ENCODE measurements at regions not wholly inside any gene's neighbourhood (a gene's known extent, or its start where the extent isn't known, plus 50 kb on each side); places are given as distances from the start of the nearest gene placed in this dataset.

DNA sequence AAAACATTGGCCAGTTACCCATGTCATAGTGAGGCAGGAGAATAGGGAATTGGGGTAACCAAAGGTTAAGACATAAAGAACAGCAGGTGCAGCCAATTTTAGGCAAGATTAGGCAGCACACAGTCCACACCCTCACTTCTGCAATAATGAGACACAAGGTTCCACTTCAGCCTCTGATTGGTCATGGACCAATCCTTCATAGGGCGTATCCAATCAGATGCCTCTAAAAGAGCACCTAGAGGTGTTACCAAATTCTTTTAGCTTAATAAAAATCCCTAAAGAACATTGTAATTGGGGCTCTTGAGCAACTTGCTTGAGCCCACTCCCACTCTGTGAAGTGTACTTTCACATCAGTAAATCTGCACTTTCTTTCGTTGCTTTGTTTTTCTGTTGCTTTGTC is 302.4 kb downstream of the PREX1 start:
- Histone ChIP-seq H3K27me3 (replicated peaks in 1 of 2; ENCODE audit: control insufficient read depth in 2 of 2, insufficient read depth in 2 of 2, low read length in 1 of 2) (no peaks in the 10 kb centered on the region; a peak in 1 of 4 replicates), H3K9me3 (replicated peaks; ENCODE audit: control insufficient read depth, insufficient read depth, low read length) (no peaks in the 10 kb centered on the region), H3K4me2 (ENCODE audit: control insufficient read depth, insufficient read depth) (no peak overlapping the region), H3K36me3 (ENCODE audit: control insufficient read depth in 2 of 2, insufficient read depth in 2 of 2, low read length in 1 of 2) (no peaks in the 10 kb centered on the region; a peak in 1 of 4 replicates), H3K79me2 (ENCODE audit: control insufficient read depth, insufficient read depth, low read length) (no peaks in the 10 kb centered on the region), H4K20me1 (ENCODE audit: control insufficient read depth, insufficient read depth) (no peaks in the 10 kb centered on the region), H2AFZ (ENCODE audit: control insufficient read depth, low read depth, low read length) (no peak overlapping the region), H3K4me1 (ENCODE audit: control insufficient read depth, insufficient read depth, low read length) (no peaks in the 10 kb centered on the region), H3K27ac (ENCODE audit: control insufficient read depth, insufficient read depth) (no peak overlapping the region), H3K4me3 (no peak overlapping the region), H3K9ac (ENCODE audit: control insufficient read depth, insufficient read depth, low read length) (no peak overlapping the region)
- in situ Hi-C loops (cut with MboI) = no loop called here
- RAD21 ChIA-PET (ENCODE audit: unreplicated experiment) = no interaction called here
- BruUV-seq (replicated peaks) = no TSS peak
- FAIRE-seq = no peak
- ATAC-seq = no peak
- TF ChIP-seq BHLHE40 (IDR thresholded peaks at IDR 0.05; ENCODE audit: borderline replicate concordance in 1 of 2, low read depth in 2 of 2, low read length in 1 of 2) (no peak), NFYB (IDR thresholded peaks at IDR 0.05; ENCODE audit: insufficient read depth, low read depth, low read length) (0 out of 2 replicates have a peak, but pooled peaks have one; percentile 24), YBX1 (IDR thresholded peaks at IDR 0.05) (no peak)
- intact Hi-C loops (cut with micrococcal nuclease; ENCODE audit: unreplicated experiment) = no loop called here
- CTCF ChIA-PET = interaction anchor here (0.9 kb wide), 1 partner anchor 9 kb away, joined by 3 read pairs; no protein-coding TSS in a partner anchor
- no peak for DNase-seq (ENCODE audit: low read depth, low spot score)
- 0% methylated on average over 2 of the region's 2 CpGs for WGBS (ENCODE audit: insufficient coverage, insufficient replicate concordance, low lambda C conversion rate, missing lambda C conversion rate)
- SMC1A ChIA-PET (ENCODE audit: uncharacterized antibody, unreplicated experiment) = interaction anchor here (0.7 kb wide), 1 partner anchor 13 kb away, joined by 3 read pairs; no protein-coding TSS in a partner anchor
- POLR2A ChIA-PET = no interaction called here

DNA sequence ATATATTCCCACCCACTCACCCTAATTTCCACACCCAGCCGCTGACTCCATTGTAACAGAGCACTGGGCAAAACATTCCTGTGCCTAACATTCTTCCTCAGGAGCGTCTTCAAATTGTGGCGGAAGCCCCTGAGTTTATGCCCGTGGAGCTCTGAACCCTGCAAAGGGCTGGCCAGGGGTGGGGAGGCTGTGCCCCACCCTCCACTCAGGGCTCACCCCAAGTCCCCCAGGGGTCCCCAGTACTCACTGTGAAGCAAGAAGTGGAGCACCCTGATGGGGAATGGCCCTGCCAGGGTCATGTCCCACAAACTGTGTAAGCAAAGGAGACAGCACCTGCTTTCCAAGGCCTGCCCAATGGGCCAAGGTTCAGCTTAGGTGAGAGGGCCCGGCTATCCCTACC is 303.2 kb downstream of the PREX1 start:
- ChIA-PET POLR2A (no interaction called here), CTCF (interaction anchor here (0.6 kb wide), 1 partner anchor 762 kb away, joined by 3 read pairs; no protein-coding TSS in a partner anchor), RAD21 (ENCODE audit: unreplicated experiment) (no interaction called here), SMC1A (ENCODE audit: uncharacterized antibody, unreplicated experiment) (interaction anchor here (0.6 kb wide), 1 partner anchor 381 kb away, joined by 3 read pairs; no protein-coding TSS in a partner anchor)
- Histone ChIP-seq H3K27ac (ENCODE audit: control insufficient read depth, insufficient read depth) (no peak overlapping the region), H3K27me3 (replicated peaks in 1 of 2; ENCODE audit: control insufficient read depth in 2 of 2, insufficient read depth in 2 of 2, low read length in 1 of 2) (no peaks in the 10 kb centered on the region; a peak in 1 of 4 replicates), H3K4me1 (ENCODE audit: control insufficient read depth, insufficient read depth, low read length) (no peaks in the 10 kb centered on the region), H3K79me2 (ENCODE audit: control insufficient read depth, insufficient read depth, low read length) (no peaks in the 10 kb centered on the region), H4K20me1 (ENCODE audit: control insufficient read depth, insufficient read depth) (no peaks in the 10 kb centered on the region), H3K36me3 (ENCODE audit: control insufficient read depth in 2 of 2, insufficient read depth in 2 of 2, low read length in 1 of 2) (no peaks in the 10 kb centered on the region; a peak in 1 of 4 replicates), H3K4me2 (ENCODE audit: control insufficient read depth, insufficient read depth) (no peak overlapping the region), H3K9me3 (replicated peaks; ENCODE audit: control insufficient read depth, insufficient read depth, low read length) (no peaks in the 10 kb centered on the region), H2AFZ (ENCODE audit: control insufficient read depth, low read depth, low read length) (no peak overlapping the region), H3K9ac (ENCODE audit: control insufficient read depth, insufficient read depth, low read length) (no peak overlapping the region), H3K4me3 (no peak overlapping the region)
- in situ Hi-C loops (cut with MboI) = no loop called here
- no peak for FAIRE-seq
- no peak for TF ChIP-seq ETV6 (conservative IDR thresholded peaks at IDR 0.05 in 1 of 2, IDR thresholded peaks at IDR 0.05 in 1 of 2; ENCODE audit: borderline replicate concordance in 1 of 2, low read depth in 1 of 2)
- TF ChIP-seq, protein P1, sequence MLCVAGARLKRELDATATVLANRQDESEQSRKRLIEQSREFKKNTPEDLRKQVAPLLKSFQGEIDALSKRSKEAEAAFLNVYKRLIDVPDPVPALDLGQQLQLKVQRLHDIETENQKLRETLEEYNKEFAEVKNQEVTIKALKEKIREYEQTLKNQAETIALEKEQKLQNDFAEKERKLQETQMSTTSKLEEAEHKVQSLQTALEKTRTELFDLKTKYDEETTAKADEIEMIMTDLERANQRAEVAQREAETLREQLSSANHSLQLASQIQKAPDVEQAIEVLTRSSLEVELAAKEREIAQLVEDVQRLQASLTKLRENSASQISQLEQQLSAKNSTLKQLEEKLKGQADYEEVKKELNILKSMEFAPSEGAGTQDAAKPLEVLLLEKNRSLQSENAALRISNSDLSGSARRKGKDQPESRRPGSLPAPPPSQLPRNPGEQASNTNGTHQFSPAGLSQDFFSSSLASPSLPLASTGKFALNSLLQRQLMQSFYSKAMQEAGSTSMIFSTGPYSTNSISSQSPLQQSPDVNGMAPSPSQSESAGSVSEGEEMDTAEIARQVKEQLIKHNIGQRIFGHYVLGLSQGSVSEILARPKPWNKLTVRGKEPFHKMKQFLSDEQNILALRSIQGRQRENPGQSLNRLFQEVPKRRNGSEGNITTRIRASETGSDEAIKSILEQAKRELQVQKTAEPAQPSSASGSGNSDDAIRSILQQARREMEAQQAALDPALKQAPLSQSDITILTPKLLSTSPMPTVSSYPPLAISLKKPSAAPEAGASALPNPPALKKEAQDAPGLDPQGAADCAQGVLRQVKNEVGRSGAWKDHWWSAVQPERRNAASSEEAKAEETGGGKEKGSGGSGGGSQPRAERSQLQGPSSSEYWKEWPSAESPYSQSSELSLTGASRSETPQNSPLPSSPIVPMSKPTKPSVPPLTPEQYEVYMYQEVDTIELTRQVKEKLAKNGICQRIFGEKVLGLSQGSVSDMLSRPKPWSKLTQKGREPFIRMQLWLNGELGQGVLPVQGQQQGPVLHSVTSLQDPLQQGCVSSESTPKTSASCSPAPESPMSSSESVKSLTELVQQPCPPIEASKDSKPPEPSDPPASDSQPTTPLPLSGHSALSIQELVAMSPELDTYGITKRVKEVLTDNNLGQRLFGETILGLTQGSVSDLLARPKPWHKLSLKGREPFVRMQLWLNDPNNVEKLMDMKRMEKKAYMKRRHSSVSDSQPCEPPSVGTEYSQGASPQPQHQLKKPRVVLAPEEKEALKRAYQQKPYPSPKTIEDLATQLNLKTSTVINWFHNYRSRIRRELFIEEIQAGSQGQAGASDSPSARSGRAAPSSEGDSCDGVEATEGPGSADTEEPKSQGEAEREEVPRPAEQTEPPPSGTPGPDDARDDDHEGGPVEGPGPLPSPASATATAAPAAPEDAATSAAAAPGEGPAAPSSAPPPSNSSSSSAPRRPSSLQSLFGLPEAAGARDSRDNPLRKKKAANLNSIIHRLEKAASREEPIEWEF (IDR thresholded peaks at IDR 0.05; ENCODE audit: insufficient replicate concordance, low read depth, low read length) = no peak
- no TSS peak for BruUV-seq (replicated peaks)
- WGBS (ENCODE audit: insufficient coverage, insufficient replicate concordance, low lambda C conversion rate, missing lambda C conversion rate) = 29% methylated on average over 5 of the region's 5 CpGs
- DNase-seq (ENCODE audit: low read depth, low spot score) = no peak
- ATAC-seq = no peak
- intact Hi-C loops (cut with micrococcal nuclease; ENCODE audit: unreplicated experiment) = no loop called here
